GM23338 (cell line): ENCODE measurements at regions not wholly inside any gene's neighbourhood (a gene's known extent, or its start where the extent isn't known, plus 50 kb on each side); places are given as distances from the start of the nearest gene placed in this dataset.

Experiments
- ATAC-seq: fragments of 200-7000 bp; cut with Tn5 transposase; 3 replicates; pipeline ENCODE4 v1.9.1; 2020
- DNase-seq: peaks from one replicate; pipeline ENCODE4 v3.0.0-alpha.2; 2015; ENCODE audit warnings: low spot score
- H2AFZ ChIP-seq: fragments of 200-600 bp; sonication (generic); 2 replicates; pipeline ENCODE4 v1.8.0; 2016; ENCODE audit warnings: antibody characterized with exemption, mild to moderate bottlenecking, moderate library complexity
- H3F3A ChIP-seq: fragments of 200-600 bp; sonication (generic); replicated peaks from 2 replicates; pipeline ENCODE4 v1.8.0; 2017; ENCODE audit warnings: antibody characterized with exemption, mixed run types, low read depth
- H3K27ac ChIP-seq: fragments of 200-600 bp; sonication (generic); 2 replicates; pipeline ENCODE4 v1.6.1; 2016; ENCODE audit warnings: low read depth
- H3K27me3 ChIP-seq: fragments of 200-600 bp; sonication (generic); 2 replicates; pipeline ENCODE4 v1.8.0; 2016; ENCODE audit warnings: mild to moderate bottlenecking, mixed run types, moderate library complexity; ENCODE audit not compliant: insufficient read depth
- H3K36me3 ChIP-seq: fragments of 200-600 bp; sonication (generic); 2 replicates; pipeline ENCODE4 v1.8.0; 2016; ENCODE audit warnings: mild to moderate bottlenecking; ENCODE audit not compliant: insufficient read depth
- H3K4me1 ChIP-seq: fragments of 200-600 bp; sonication (generic); 2 replicates; pipeline ENCODE4 v1.8.0; 2016; ENCODE audit warnings: mild to moderate bottlenecking, moderate library complexity; ENCODE audit not compliant: insufficient read depth
- H3K4me2 ChIP-seq: fragments of 200-600 bp; sonication (generic); 2 replicates; pipeline ENCODE4 v1.7.1; 2017; ENCODE audit warnings: mixed run types
- H3K4me3 ChIP-seq: fragments of 200-600 bp; sonication (generic); 2 replicates; pipeline ENCODE4 v1.6.1; 2016; ENCODE audit warnings: mixed run types
- H3K79me2 ChIP-seq: fragments of 200-600 bp; sonication (generic); replicated peaks from 2 replicates; pipeline ENCODE4 v1.8.0; 2017; ENCODE audit warnings: mild to moderate bottlenecking; ENCODE audit not compliant: insufficient read depth
- H3K9me2 ChIP-seq: fragments of 200-600 bp; sonication (generic); 2 replicates; pipeline ENCODE4 v1.8.0; 2017; ENCODE audit not compliant: insufficient read depth
- H4K20me1 ChIP-seq: fragments of 200-600 bp; sonication (generic); replicated peaks from 2 replicates; pipeline ENCODE4 v1.8.0; 2017; ENCODE audit warnings: mild to moderate bottlenecking; ENCODE audit not compliant: insufficient read depth
- H3K27ac Mint-ChIP-seq: 2 replicates; pipeline ENCODE4 v1.8.0; 2020; ENCODE audit warnings: inconsistent platforms, mild to moderate bottlenecking, moderate library complexity, mixed read lengths
- H3K27me3 Mint-ChIP-seq: 3 replicates; pipeline ENCODE4 v1.8.0; 2022; ENCODE audit warnings: low read depth, mild to moderate bottlenecking, moderate library complexity, mixed read lengths, inconsistent platforms; ENCODE audit not compliant: insufficient read depth, poor library complexity
- H3K36me3 Mint-ChIP-seq: 3 replicates; pipeline ENCODE4 v1.8.0; 2021; ENCODE audit warnings: low read depth, mild to moderate bottlenecking, inconsistent platforms, moderate library complexity, mixed read lengths
- H3K4me1 Mint-ChIP-seq: 3 replicates; pipeline ENCODE4 v1.8.0; 2020; ENCODE audit warnings: mild to moderate bottlenecking, inconsistent platforms, mixed read lengths
- H3K4me3 Mint-ChIP-seq: 3 replicates; pipeline ENCODE4 v1.8.0; 2021; ENCODE audit warnings: moderate library complexity, mild to moderate bottlenecking, inconsistent platforms, mixed read lengths
- H3K9me3 Mint-ChIP-seq: 3 replicates; pipeline ENCODE4 v1.8.0; 2020; ENCODE audit warnings: moderate library complexity, mild to moderate bottlenecking, inconsistent platforms, mixed read lengths
- CREB1 ChIP-seq: fragments of 250-450 bp; sonication (Bioruptor Pico); IDR thresholded peaks from 2 replicates; pipeline ENCODE4 v1.5.0; 2020; ENCODE audit warnings: low read depth, mild to moderate bottlenecking, moderate library complexity
- EZH2 ChIP-seq: fragments of 200-600 bp; sonication (generic); IDR thresholded peaks from one replicate; pipeline ENCODE4 v1.8.0; 2017; ENCODE audit warnings: antibody characterized with exemption, mild to moderate bottlenecking, low read depth; ENCODE audit not compliant: unreplicated experiment
- EZH2phosphoT487 ChIP-seq: fragments of 200-600 bp; sonication (generic); IDR thresholded peaks from one replicate; pipeline ENCODE4 v1.8.1; 2018; ENCODE audit warnings: antibody characterized with exemption; ENCODE audit not compliant: unreplicated experiment
- NANOG ChIP-seq: IDR thresholded peaks from 2 replicates; pipeline ENCODE4 v1.6.1; 2016; ENCODE audit warnings: antibody characterized with exemption, borderline replicate concordance
- POLR2AphosphoS5 ChIP-seq: IDR thresholded peaks from 2 replicates; pipeline ENCODE4 v1.6.1; 2016; ENCODE audit warnings: antibody characterized with exemption, low read depth
- STAT1 ChIP-seq: IDR thresholded peaks from one replicate; pipeline ENCODE4 v1.6.1; 2016; ENCODE audit warnings: antibody characterized with exemption; ENCODE audit not compliant: unreplicated experiment
- ZNF114 ChIP-seq: fragments of 250-450 bp; sonication (Bioruptor Pico); IDR thresholded peaks from 2 replicates; pipeline ENCODE4 v1.5.0; 2020; ENCODE audit warnings: mild to moderate bottlenecking, moderate library complexity
- ZNF331 ChIP-seq: fragments of 250-450 bp; sonication (Bioruptor Pico); IDR thresholded peaks from 2 replicates; pipeline ENCODE4 v1.5.0; 2020; ENCODE audit warnings: low read depth, mild to moderate bottlenecking, moderate library complexity
- TF ChIP-seq, protein P1 (sequence below): IDR thresholded peaks from one replicate; pipeline ENCODE4 v1.6.1; 2018; ENCODE audit warnings: antibody characterized with exemption; ENCODE audit not compliant: unreplicated experiment
- TF ChIP-seq, protein P2 (sequence below), 2 experiments: fragments of 200-600 bp in 1 of 2; sonication (generic) in 1 of 2; conservative IDR thresholded peaks; 2 replicates each; pipeline versions ENCODE4 v1.5.1 to v1.6.1; 2016 to 2017; ENCODE audit warnings: antibody characterized with exemption in 2 of 2, low read depth in 2 of 2, mild to moderate bottlenecking in 2 of 2, moderate library complexity in 1 of 2
- TF ChIP-seq, protein P3 (sequence below): IDR thresholded peaks from 2 replicates; pipeline ENCODE4 v1.6.1; 2016; ENCODE audit warnings: antibody characterized with exemption
- TF ChIP-seq, protein P4 (sequence below): fragments of 250-450 bp; sonication (Bioruptor Pico); IDR thresholded peaks from 2 replicates; pipeline ENCODE4 v1.5.0; 2020; ENCODE audit warnings: mild to moderate bottlenecking, moderate library complexity

DNA sequence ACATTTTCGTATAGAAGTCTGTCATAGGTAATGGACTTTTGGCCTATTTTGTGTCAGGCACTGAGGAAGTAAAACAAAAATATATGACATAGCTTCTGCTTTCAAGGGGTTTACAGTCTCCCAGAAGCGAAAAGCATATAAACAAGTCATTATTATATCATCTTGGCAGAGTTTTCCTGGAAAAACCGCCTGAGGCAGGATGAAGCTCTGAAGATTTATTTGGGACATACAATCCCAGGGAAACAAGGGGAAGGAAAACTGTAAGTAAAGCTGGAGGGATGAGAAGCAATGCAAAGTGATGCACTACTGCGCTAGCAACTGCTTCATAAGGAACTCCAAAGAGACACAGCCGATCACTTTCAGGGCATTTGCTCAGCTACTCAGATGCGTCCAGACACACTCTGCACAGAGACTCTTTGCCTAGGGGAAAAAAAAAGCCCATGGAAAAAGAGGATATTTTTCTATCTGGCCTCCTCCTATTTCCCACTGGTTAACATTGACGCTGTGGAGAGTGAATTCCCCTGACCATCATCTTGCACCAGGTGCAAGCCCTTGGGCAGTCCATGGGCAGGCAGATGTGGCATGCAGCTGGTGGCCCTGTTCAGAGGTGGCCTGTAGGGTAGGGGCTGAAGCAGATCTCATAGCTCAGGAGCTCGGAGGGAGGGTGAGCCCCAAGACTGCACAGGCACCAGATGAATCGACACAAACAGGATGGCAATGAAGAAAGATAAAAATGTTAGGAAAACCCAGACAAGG, 158.1 kb downstream of the METTL4 start:
- Histone ChIP-seq H2AFZ (no peak overlapping the region), H3K4me3 (no peak overlapping the region), H4K20me1 (no peaks in the 10 kb centered on the region), H3K27ac (no peak overlapping the region), H3K4me1 (no peaks in the 10 kb centered on the region), H3K9me2 (0 out of 2 replicates have a peak, but pooled peaks cover 3% of the 10 kb centered on the region), H3K4me2 (no peak overlapping the region), H3F3A (no peaks in the 10 kb centered on the region), H3K79me2 (no peaks in the 10 kb centered on the region), H3K36me3 (no peaks in the 10 kb centered on the region), H3K27me3 (no peaks in the 10 kb centered on the region)
- Mint-ChIP-seq H3K9me3 (no peaks in the 10 kb centered on the region), H3K4me1 (peaks cover 9% of the 10 kb centered on the region; the same call in 2 of the 3 replicates), H3K36me3 (no peaks in the 10 kb centered on the region), H3K4me3 (no peak overlapping the region), H3K27ac (peak overlapping the region; percentile 57; the same call in 1 of the 2 replicates), H3K27me3 (peaks cover 2% of the 10 kb centered on the region)
- TF ChIP-seq, protein P1, sequence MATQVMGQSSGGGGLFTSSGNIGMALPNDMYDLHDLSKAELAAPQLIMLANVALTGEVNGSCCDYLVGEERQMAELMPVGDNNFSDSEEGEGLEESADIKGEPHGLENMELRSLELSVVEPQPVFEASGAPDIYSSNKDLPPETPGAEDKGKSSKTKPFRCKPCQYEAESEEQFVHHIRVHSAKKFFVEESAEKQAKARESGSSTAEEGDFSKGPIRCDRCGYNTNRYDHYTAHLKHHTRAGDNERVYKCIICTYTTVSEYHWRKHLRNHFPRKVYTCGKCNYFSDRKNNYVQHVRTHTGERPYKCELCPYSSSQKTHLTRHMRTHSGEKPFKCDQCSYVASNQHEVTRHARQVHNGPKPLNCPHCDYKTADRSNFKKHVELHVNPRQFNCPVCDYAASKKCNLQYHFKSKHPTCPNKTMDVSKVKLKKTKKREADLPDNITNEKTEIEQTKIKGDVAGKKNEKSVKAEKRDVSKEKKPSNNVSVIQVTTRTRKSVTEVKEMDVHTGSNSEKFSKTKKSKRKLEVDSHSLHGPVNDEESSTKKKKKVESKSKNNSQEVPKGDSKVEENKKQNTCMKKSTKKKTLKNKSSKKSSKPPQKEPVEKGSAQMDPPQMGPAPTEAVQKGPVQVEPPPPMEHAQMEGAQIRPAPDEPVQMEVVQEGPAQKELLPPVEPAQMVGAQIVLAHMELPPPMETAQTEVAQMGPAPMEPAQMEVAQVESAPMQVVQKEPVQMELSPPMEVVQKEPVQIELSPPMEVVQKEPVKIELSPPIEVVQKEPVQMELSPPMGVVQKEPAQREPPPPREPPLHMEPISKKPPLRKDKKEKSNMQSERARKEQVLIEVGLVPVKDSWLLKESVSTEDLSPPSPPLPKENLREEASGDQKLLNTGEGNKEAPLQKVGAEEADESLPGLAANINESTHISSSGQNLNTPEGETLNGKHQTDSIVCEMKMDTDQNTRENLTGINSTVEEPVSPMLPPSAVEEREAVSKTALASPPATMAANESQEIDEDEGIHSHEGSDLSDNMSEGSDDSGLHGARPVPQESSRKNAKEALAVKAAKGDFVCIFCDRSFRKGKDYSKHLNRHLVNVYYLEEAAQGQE: no peak
- TF ChIP-seq, protein P2, sequence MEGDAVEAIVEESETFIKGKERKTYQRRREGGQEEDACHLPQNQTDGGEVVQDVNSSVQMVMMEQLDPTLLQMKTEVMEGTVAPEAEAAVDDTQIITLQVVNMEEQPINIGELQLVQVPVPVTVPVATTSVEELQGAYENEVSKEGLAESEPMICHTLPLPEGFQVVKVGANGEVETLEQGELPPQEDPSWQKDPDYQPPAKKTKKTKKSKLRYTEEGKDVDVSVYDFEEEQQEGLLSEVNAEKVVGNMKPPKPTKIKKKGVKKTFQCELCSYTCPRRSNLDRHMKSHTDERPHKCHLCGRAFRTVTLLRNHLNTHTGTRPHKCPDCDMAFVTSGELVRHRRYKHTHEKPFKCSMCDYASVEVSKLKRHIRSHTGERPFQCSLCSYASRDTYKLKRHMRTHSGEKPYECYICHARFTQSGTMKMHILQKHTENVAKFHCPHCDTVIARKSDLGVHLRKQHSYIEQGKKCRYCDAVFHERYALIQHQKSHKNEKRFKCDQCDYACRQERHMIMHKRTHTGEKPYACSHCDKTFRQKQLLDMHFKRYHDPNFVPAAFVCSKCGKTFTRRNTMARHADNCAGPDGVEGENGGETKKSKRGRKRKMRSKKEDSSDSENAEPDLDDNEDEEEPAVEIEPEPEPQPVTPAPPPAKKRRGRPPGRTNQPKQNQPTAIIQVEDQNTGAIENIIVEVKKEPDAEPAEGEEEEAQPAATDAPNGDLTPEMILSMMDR (conservative IDR thresholded peaks at IDR 0.05; ENCODE audit: low read depth in 2 of 2): no peak
- TF ChIP-seq, protein P3, sequence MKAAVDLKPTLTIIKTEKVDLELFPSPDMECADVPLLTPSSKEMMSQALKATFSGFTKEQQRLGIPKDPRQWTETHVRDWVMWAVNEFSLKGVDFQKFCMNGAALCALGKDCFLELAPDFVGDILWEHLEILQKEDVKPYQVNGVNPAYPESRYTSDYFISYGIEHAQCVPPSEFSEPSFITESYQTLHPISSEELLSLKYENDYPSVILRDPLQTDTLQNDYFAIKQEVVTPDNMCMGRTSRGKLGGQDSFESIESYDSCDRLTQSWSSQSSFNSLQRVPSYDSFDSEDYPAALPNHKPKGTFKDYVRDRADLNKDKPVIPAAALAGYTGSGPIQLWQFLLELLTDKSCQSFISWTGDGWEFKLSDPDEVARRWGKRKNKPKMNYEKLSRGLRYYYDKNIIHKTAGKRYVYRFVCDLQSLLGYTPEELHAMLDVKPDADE: no peak
- no peak for TF ChIP-seq ZNF331
- TF ChIP-seq ZNF114 (CRISPR knock-in tag): no peak
- no peak for TF ChIP-seq NANOG
- TF ChIP-seq CREB1: no peak
- no peak for TF ChIP-seq POLR2AphosphoS5
- TF ChIP-seq EZH2phosphoT487: no peak
- TF ChIP-seq STAT1: no peak
- TF ChIP-seq, protein P4, sequence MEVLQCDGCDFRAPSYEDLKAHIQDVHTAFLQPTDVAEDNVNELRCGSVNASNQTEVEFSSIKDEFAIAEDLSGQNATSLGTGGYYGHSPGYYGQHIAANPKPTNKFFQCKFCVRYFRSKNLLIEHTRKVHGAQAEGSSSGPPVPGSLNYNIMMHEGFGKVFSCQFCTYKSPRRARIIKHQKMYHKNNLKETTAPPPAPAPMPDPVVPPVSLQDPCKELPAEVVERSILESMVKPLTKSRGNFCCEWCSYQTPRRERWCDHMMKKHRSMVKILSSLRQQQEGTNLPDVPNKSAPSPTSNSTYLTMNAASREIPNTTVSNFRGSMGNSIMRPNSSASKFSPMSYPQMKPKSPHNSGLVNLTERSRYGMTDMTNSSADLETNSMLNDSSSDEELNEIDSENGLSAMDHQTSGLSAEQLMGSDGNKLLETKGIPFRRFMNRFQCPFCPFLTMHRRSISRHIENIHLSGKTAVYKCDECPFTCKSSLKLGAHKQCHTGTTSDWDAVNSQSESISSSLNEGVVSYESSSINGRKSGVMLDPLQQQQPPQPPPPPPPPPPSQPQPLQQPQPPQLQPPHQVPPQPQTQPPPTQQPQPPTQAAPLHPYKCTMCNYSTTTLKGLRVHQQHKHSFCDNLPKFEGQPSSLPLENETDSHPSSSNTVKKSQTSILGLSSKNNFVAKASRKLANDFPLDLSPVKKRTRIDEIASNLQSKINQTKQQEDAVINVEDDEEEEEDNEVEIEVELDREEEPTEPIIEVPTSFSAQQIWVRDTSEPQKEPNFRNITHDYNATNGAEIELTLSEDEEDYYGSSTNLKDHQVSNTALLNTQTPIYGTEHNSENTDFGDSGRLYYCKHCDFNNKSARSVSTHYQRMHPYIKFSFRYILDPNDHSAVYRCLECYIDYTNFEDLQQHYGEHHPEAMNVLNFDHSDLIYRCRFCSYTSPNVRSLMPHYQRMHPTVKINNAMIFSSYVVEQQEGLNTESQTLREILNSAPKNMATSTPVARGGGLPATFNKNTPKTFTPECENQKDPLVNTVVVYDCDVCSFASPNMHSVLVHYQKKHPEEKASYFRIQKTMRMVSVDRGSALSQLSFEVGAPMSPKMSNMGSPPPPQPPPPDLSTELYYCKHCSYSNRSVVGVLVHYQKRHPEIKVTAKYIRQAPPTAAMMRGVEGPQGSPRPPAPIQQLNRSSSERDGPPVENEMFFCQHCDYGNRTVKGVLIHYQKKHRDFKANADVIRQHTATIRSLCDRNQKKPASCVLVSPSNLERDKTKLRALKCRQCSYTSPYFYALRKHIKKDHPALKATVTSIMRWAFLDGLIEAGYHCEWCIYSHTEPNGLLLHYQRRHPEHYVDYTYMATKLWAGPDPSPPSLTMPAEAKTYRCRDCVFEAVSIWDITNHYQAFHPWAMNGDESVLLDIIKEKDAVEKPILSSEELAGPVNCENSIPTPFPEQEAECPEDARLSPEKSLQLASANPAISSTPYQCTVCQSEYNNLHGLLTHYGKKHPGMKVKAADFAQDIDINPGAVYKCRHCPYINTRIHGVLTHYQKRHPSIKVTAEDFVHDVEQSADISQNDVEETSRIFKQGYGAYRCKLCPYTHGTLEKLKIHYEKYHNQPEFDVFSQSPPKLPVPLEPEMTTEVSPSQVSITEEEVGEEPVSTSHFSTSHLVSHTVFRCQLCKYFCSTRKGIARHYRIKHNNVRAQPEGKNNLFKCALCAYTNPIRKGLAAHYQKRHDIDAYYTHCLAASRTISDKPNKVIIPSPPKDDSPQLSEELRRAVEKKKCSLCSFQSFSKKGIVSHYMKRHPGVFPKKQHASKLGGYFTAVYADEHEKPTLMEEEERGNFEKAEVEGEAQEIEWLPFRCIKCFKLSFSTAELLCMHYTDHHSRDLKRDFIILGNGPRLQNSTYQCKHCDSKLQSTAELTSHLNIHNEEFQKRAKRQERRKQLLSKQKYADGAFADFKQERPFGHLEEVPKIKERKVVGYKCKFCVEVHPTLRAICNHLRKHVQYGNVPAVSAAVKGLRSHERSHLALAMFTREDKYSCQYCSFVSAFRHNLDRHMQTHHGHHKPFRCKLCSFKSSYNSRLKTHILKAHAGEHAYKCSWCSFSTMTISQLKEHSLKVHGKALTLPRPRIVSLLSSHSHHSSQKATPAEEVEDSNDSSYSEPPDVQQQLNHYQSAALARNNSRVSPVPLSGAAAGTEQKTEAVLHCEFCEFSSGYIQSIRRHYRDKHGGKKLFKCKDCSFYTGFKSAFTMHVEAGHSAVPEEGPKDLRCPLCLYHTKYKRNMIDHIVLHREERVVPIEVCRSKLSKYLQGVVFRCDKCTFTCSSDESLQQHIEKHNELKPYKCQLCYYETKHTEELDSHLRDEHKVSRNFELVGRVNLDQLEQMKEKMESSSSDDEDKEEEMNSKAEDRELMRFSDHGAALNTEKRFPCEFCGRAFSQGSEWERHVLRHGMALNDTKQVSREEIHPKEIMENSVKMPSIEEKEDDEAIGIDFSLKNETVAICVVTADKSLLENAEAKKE (CRISPR knock-in tag): no peak
- no peak for TF ChIP-seq EZH2
- DNase-seq: no peak
- no peak for ATAC-seq
